ENCODE measurements at regions not wholly inside any gene's neighbourhood (a gene's known extent, or its start where the extent isn't known, plus 50 kb on each side); places are given as distances from the start of the nearest gene placed in this dataset.

GRCh38 chr9:3773362-3774060 lies 247.7 kb upstream of the RFX3 start:
- Histone ChIP-seq H3K4me3 (replicated peaks; ENCODE audit: low read depth, low read length) (no peak overlapping the region), H3K27me3 (replicated peaks; ENCODE audit: control insufficient read depth, insufficient read depth, low read length) (no peaks in the 10 kb centered on the region; the same call in 1 of the 2 replicates), H3K36me3 (ENCODE audit: control insufficient read depth, insufficient read depth, low read length) (no peaks in the 10 kb centered on the region)
- DNase-seq (ENCODE audit: extremely low read depth, insufficient read length), result no peak
- TF ChIP-seq CTCF (IDR thresholded peaks at IDR 0.05; ENCODE audit: insufficient read depth, low read length, poor library complexity, severe bottlenecking), result no peak

GRCh38 chr9:3769646-3770045 lies 243.8 kb upstream of the RFX3 start:
- DNase-seq (ENCODE audit: extremely low read depth, insufficient read length), result no peak
- H3K4me3 ChIP-seq (replicated peaks; ENCODE audit: low read depth, low read length), result no peak overlapping the region
- no peaks in the 10 kb centered on the region; the same call in 1 of the 2 replicates for H3K27me3 ChIP-seq (replicated peaks; ENCODE audit: control insufficient read depth, insufficient read depth, low read length)

GRCh38 chr9:3768712-3769457 lies 243.1 kb upstream of the RFX3 start:
- Histone ChIP-seq H3K27me3 (replicated peaks; ENCODE audit: control insufficient read depth, insufficient read depth, low read length) (no peaks in the 10 kb centered on the region; the same call in 1 of the 2 replicates), H3K4me3 (replicated peaks; ENCODE audit: low read depth, low read length) (no peak overlapping the region), H3K36me3 (ENCODE audit: control insufficient read depth, insufficient read depth, low read length) (no peaks in the 10 kb centered on the region)
- no peak for TF ChIP-seq CTCF (IDR thresholded peaks at IDR 0.05; ENCODE audit: insufficient read depth, low read length, poor library complexity, severe bottlenecking)
- no peak for DNase-seq (ENCODE audit: extremely low read depth, insufficient read length)

More at GRCh38 chr9:3769646-3770045, 243.8 kb upstream of the RFX3 start:
- H3K36me3 ChIP-seq (ENCODE audit: control insufficient read depth, insufficient read depth, low read length), result no peaks in the 10 kb centered on the region
- no peak for TF ChIP-seq CTCF (IDR thresholded peaks at IDR 0.05; ENCODE audit: insufficient read depth, low read length, poor library complexity, severe bottlenecking)

- H3K4me3 ChIP-seq (replicated peaks; ENCODE audit: low read depth, low read length), result no peak overlapping the region
- no peaks in the 10 kb centered on the region for H3K36me3 ChIP-seq (ENCODE audit: control insufficient read depth, insufficient read depth, low read length)
- H3K27me3 ChIP-seq (replicated peaks; ENCODE audit: control insufficient read depth, insufficient read depth, low read length), result no peaks in the 10 kb centered on the region; the same call in 1 of the 2 replicates
- no peak for TF ChIP-seq CTCF (IDR thresholded peaks at IDR 0.05; ENCODE audit: insufficient read depth, low read length, poor library complexity, severe bottlenecking)
- no peak for DNase-seq (ENCODE audit: extremely low read depth, insufficient read length)
Observed at GRCh38 chr9:3768286-3768685, 242.5 kb upstream of the RFX3 start.

- Histone ChIP-seq H3K36me3 (ENCODE audit: control insufficient read depth, insufficient read depth, low read length) (no peaks in the 10 kb centered on the region), H3K27me3 (replicated peaks; ENCODE audit: control insufficient read depth, insufficient read depth, low read length) (no peaks in the 10 kb centered on the region), H3K4me3 (replicated peaks; ENCODE audit: low read depth, low read length) (no peak overlapping the region)
- no peak for DNase-seq (ENCODE audit: extremely low read depth, insufficient read length)
- no peak for TF ChIP-seq CTCF (IDR thresholded peaks at IDR 0.05; ENCODE audit: insufficient read depth, low read length, poor library complexity, severe bottlenecking)
Observed at GRCh38 chr9:3762076-3762475, 236.3 kb upstream of the RFX3 start.
